IMR-90 (cell line): ENCODE measurements at regions not wholly inside any gene's neighbourhood (a gene's known extent, or its start where the extent isn't known, plus 50 kb on each side); places are given as distances from the start of the nearest gene placed in this dataset.

Experiments used
- ATAC-seq: fragments of 200-7000 bp; cut with Tn5 transposase; 2 replicates; pipeline ENCODE4 v1.9.1; 2020; ENCODE audit warnings: low read depth, mild to moderate bottlenecking, moderate library complexity
- BruUV-seq: library from RNA; stranded (reverse); fragments of 400-500 nt; replicated peaks from 2 replicates; lab custom pipeline; 2021; lab: Mats Ljungman, UMichigan
- CTCF ChIA-PET: fragments of 300-600 bp; formaldehyde crosslinking; extraction: SDS; loops from one replicate; lab custom pipeline; 2021; ENCODE audit warnings: antibody characterized with exemption; lab: Yijun Ruan, JAX
- POLR2A ChIA-PET: fragments of 300-600 bp; sonication (Branson Sonifier 250); formaldehyde crosslinking; loops from one replicate; lab custom pipeline; 2022; ENCODE audit warnings: antibody characterized with exemption; ENCODE audit not compliant: unreplicated experiment; lab: Charles Lee
- DNase-seq: peaks from one replicate; pipeline ENCODE4 v3.0.0; 2013
- H2AFZ ChIP-seq: replicated peaks from 2 replicates; pipeline ENCODE3; 2013; ENCODE audit warnings: low read length, mild to moderate bottlenecking; ENCODE audit not compliant: poor library complexity
- H2AK5ac ChIP-seq: 2 replicates; pipeline ENCODE4 v1.6.1; 2013; ENCODE audit warnings: low read depth, low read length, inconsistent platforms
- H2AK9ac ChIP-seq: replicated peaks from 2 replicates; pipeline ENCODE3; 2013; ENCODE audit warnings: mild to moderate bottlenecking, low read depth, low read length, moderate library complexity; ENCODE audit not compliant: poor library complexity
- H2BK120ac ChIP-seq: 2 replicates; pipeline ENCODE4 v1.6.1; 2013; ENCODE audit warnings: low read depth, low read length, inconsistent platforms
- H2BK15ac ChIP-seq: 3 replicates; pipeline ENCODE4 v1.6.1; 2013; ENCODE audit warnings: low read depth, low read length, inconsistent platforms
- H2BK20ac ChIP-seq: 2 replicates; pipeline ENCODE4 v1.6.1; 2013; ENCODE audit warnings: low read depth, mild to moderate bottlenecking, inconsistent platforms, low read length, moderate library complexity
- H2BK5ac ChIP-seq: 2 replicates; pipeline ENCODE4 v1.6.1; 2013; ENCODE audit warnings: mild to moderate bottlenecking, low read depth, low read length, inconsistent platforms; ENCODE audit not compliant: poor library complexity, severe bottlenecking
- H3K14ac ChIP-seq: replicated peaks from 2 replicates; pipeline ENCODE4 v1.6.1; 2013; ENCODE audit warnings: low read depth, low read length, inconsistent platforms
- H3K18ac ChIP-seq: 2 replicates; pipeline ENCODE4 v1.6.1; 2013; ENCODE audit warnings: low read depth, low read length, control low read depth
- H3K23ac ChIP-seq: 2 replicates; pipeline ENCODE4 v1.6.1; 2013; ENCODE audit warnings: low read depth, low read length, inconsistent platforms
- H3K27ac ChIP-seq: 2 replicates; pipeline ENCODE4 v1.5.1; 2013; ENCODE audit warnings: mild to moderate bottlenecking, control low read depth, low read length; ENCODE audit not compliant: insufficient read depth
- H3K27me3 ChIP-seq: 2 replicates; pipeline ENCODE4 v1.6.1; 2013; ENCODE audit warnings: low read length; ENCODE audit not compliant: control insufficient read depth, insufficient read depth
- H3K36me3 ChIP-seq: 2 replicates; pipeline ENCODE4 v1.6.1; 2013; ENCODE audit warnings: low read length, mixed read lengths; ENCODE audit not compliant: control insufficient read depth, insufficient read depth
- H3K4ac ChIP-seq: 2 replicates; pipeline ENCODE4 v1.6.1; 2013; ENCODE audit warnings: low read depth, low read length, inconsistent platforms
- H3K4me1 ChIP-seq: 2 replicates; pipeline ENCODE4 v1.6.1; 2013; ENCODE audit warnings: low read length, mixed read lengths; ENCODE audit not compliant: control insufficient read depth, insufficient read depth
- H3K4me2 ChIP-seq: 2 replicates; pipeline ENCODE4 v1.6.1; 2013; ENCODE audit warnings: low read depth, mild to moderate bottlenecking, control low read depth, low read length, moderate library complexity
- H3K4me3 ChIP-seq: 2 replicates; pipeline ENCODE4 v1.5.1; 2013; ENCODE audit warnings: low read depth, mild to moderate bottlenecking, control low read depth, low read length, moderate library complexity; ENCODE audit not compliant: insufficient read depth
- H3K56ac ChIP-seq: 2 replicates; pipeline ENCODE4 v1.6.1; 2013; ENCODE audit warnings: low read length, inconsistent platforms; ENCODE audit not compliant: insufficient read depth; ENCODE audit errors: extremely low read depth
- H3K79me1 ChIP-seq, 2 experiments: 2 replicates each; pipeline ENCODE4 v1.6.1; 2013; ENCODE audit warnings: low read length in 2 of 2, inconsistent platforms in 1 of 2, low read depth in 1 of 2
- H3K9ac ChIP-seq: 2 replicates; pipeline ENCODE4 v1.6.1; 2013; ENCODE audit warnings: low read depth, low read length, control low read depth
- H3K9me1 ChIP-seq: 2 replicates; pipeline ENCODE4 v1.6.1; 2013; ENCODE audit warnings: low read length, inconsistent platforms; ENCODE audit not compliant: insufficient read depth
- H3K9me3 ChIP-seq: 2 replicates; pipeline ENCODE4 v1.6.1; 2013; ENCODE audit warnings: low read length; ENCODE audit not compliant: control insufficient read depth, insufficient read depth
- H4K20me1 ChIP-seq: 2 replicates; pipeline ENCODE4 v1.6.1; 2013; ENCODE audit warnings: low read length, inconsistent platforms; ENCODE audit not compliant: insufficient read depth
- H4K5ac ChIP-seq: 2 replicates; pipeline ENCODE4 v1.6.1; 2013; ENCODE audit warnings: mild to moderate bottlenecking, low read depth, low read length, control low read depth
- H4K8ac ChIP-seq, 2 experiments: 2 replicates each; pipeline ENCODE4 v1.6.1; 2013; ENCODE audit warnings: low read depth in 2 of 2, low read length in 2 of 2, control low read depth in 1 of 2, inconsistent platforms in 1 of 2
- H4K91ac ChIP-seq: 2 replicates; pipeline ENCODE4 v1.6.1; 2013; ENCODE audit warnings: low read depth, low read length, inconsistent platforms; ENCODE audit not compliant: insufficient read depth
- BHLHE40 ChIP-seq: fragments of 150-350 bp; IDR thresholded peaks from 2 replicates; pipeline ENCODE4 v1.6.1; 2016; ENCODE audit warnings: mild to moderate bottlenecking, low read depth, low read length
- CEBPB ChIP-seq: IDR thresholded peaks from 2 replicates; pipeline ENCODE4 v1.6.1; 2012; ENCODE audit warnings: low read depth, low read length, improper control_type of control experiment
- CHD1 ChIP-seq: IDR thresholded peaks from 2 replicates; pipeline ENCODE4 v1.6.1; 2012; ENCODE audit warnings: low read depth, low read length, improper control_type of control experiment
- CTCF ChIP-seq: conservative IDR thresholded peaks from 2 replicates; pipeline ENCODE4 v1.5.1; 2012; ENCODE audit warnings: mild to moderate bottlenecking, low read depth, low read length, improper control_type of control experiment
- ELK1 ChIP-seq: fragments of 150-350 bp; IDR thresholded peaks from 2 replicates; pipeline ENCODE4 v1.6.1; 2016; ENCODE audit warnings: low read depth, mild to moderate bottlenecking, low read length, moderate library complexity, borderline replicate concordance
- FOS ChIP-seq: fragments of 150-350 bp; IDR thresholded peaks from 2 replicates; pipeline ENCODE4 v1.6.1; 2016; ENCODE audit warnings: low read depth, low read length
- MAFK ChIP-seq: IDR thresholded peaks from 2 replicates; pipeline ENCODE4 v1.6.1; 2012; ENCODE audit warnings: low read depth, low read length, improper control_type of control experiment
- MAZ ChIP-seq: IDR thresholded peaks from 2 replicates; pipeline ENCODE4 v1.6.1; 2012; ENCODE audit warnings: low read depth, mild to moderate bottlenecking, low read length, improper control_type of control experiment, moderate library complexity, borderline replicate concordance
- MXI1 ChIP-seq: IDR thresholded peaks from 2 replicates; pipeline ENCODE4 v1.6.1; 2012; ENCODE audit warnings: low read depth, mild to moderate bottlenecking, low read length, moderate library complexity, borderline replicate concordance
- NFE2L2 ChIP-seq: fragments of 150-350 bp; IDR thresholded peaks from 2 replicates; pipeline ENCODE4 v1.6.1; 2016; ENCODE audit warnings: low read depth, mild to moderate bottlenecking, low read length
- POLR2A ChIP-seq: IDR thresholded peaks from 2 replicates; pipeline ENCODE4 v1.6.1; 2012; ENCODE audit warnings: mild to moderate bottlenecking, low read depth, low read length
- RAD21 ChIP-seq: IDR thresholded peaks from 2 replicates; pipeline ENCODE4 v1.6.1; 2012; ENCODE audit warnings: low read length, improper control_type of control experiment
- RCOR1 ChIP-seq: IDR thresholded peaks from 2 replicates; pipeline ENCODE4 v1.6.1; 2012; ENCODE audit warnings: mild to moderate bottlenecking, low read length, improper control_type of control experiment; ENCODE audit not compliant: insufficient replicate concordance
- RFX5 ChIP-seq: IDR thresholded peaks from 2 replicates; pipeline ENCODE4 v1.8.0; 2012; ENCODE audit warnings: low read depth, mild to moderate bottlenecking, low read length, moderate library complexity
- SMC3 ChIP-seq: fragments of 150-350 bp; IDR thresholded peaks from 2 replicates; pipeline ENCODE4 v1.6.1; 2016; ENCODE audit warnings: low read depth, mild to moderate bottlenecking, antibody characterized with exemption, low read length, moderate library complexity
- USF2 ChIP-seq: fragments of 150-350 bp; IDR thresholded peaks from 2 replicates; pipeline ENCODE4 v1.6.1; 2017; ENCODE audit warnings: mild to moderate bottlenecking, antibody characterized with exemption, low read length, low read depth
- dilution Hi-C: fragments of 300-500 bp; cut with HindIII; formaldehyde crosslinking; loops from one replicate; pipeline ENCODE4 v1.14.3; 2018; ENCODE audit warnings: low sequenced_read_pairs; ENCODE audit not compliant: unreplicated experiment
- in situ Hi-C: fragments of 300-500 bp; cut with MboI; formaldehyde crosslinking; loops from 3 replicates; pipeline ENCODE4 v1.14.3; 2019; ENCODE audit warnings: low sequenced_read_pairs, inconsistent platforms, mixed read lengths
- intact Hi-C: fragments of 100-400 bp; cut with micrococcal nuclease; formaldehyde crosslinking; loops from 2 replicates; pipeline ENCODE4 v1.10.0; 2022

GRCh38 chrX:40855932-40856515 lies 120.7 kb upstream of the MED14 start:
- Histone ChIP-seq H2BK20ac (no peak overlapping the region), H2BK120ac (no peak overlapping the region), H3K4ac (no peak overlapping the region), H4K91ac (no peak overlapping the region), H2AK5ac (no peak overlapping the region), H3K36me3 (no peaks in the 10 kb centered on the region), H3K14ac (no peak overlapping the region), H3K4me1 (no peaks in the 10 kb centered on the region), H4K8ac (no peak overlapping the region), H2BK5ac (no peak overlapping the region), H3K4me3 (no peak overlapping the region), H2BK15ac (no peak overlapping the region), H3K23ac (no peak overlapping the region), H3K79me1 (no peaks in the 10 kb centered on the region), H3K4me2 (no peak overlapping the region), H2AK9ac (no peak overlapping the region), H3K9me3 (no peaks in the 10 kb centered on the region; the same call in 1 of the 2 replicates), H3K18ac (no peak overlapping the region), H4K20me1 (no peaks in the 10 kb centered on the region), H3K27ac (no peak overlapping the region), H4K5ac (no peak overlapping the region), H3K56ac (no peak overlapping the region), H2AFZ (no peak overlapping the region), H3K27me3 (no peaks in the 10 kb centered on the region), H3K9ac (no peak overlapping the region), H3K9me1 (no peaks in the 10 kb centered on the region)
- ChIA-PET CTCF (no interaction called here), POLR2A (no interaction called here)
- TF ChIP-seq POLR2A (no peak), RCOR1 (no peak), RAD21 (no peak), MAFK (no peak), CEBPB (no peak), CTCF (no peak), BHLHE40 (no peak), SMC3 (no peak), CHD1 (no peak), RFX5 (no peak), FOS (no peak), USF2 (no peak), ELK1 (no peak), NFE2L2 (no peak), MXI1 (no peak), MAZ (no peak)
- ATAC-seq (no peak), DNase-seq (no peak)
- in situ Hi-C loops = no loop called here
- intact Hi-C loops = no loop called here
- no TSS peak for BruUV-seq
- dilution Hi-C loops = no loop called here
